ENCODE measurements at regions not wholly inside any gene's neighbourhood (a gene's known extent, or its start where the extent isn't known, plus 50 kb on each side); places are given as distances from the start of the nearest gene placed in this dataset.

DNA sequence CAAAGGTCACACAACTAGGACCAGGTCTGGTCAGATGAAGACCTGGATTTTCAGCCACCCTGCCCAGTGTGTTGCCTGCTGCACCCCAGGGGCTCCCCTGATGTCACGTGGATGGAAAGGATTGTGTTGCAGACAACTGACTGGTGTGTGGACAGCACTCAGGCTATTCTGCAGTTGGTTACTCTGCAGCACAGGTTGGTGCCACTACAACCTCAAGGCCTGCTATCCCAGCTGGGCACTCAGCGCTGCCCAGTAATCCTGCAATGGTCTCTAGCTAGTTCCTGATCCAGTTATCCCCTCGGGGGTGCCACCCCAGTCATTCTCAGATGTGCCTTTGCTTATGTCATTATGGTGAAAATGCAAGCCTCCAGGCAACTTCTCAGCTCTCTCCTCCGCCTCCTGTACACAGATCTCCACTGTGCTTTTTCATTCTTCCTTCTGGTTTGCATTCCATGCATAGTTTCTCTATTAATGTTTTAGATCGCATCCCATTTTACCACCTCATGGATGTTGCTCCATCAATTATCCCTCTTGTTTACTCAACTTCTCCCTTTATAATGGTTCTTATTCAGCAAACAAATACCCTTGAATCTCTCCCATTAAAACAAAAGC, 503.2 kb upstream of the CAMK1G start:
- Mint-ChIP-seq H3K27ac (no peak overlapping the region), H3K36me3 (ENCODE audit: low read depth) (no peaks in the 10 kb centered on the region), H3K4me1 (ENCODE audit: low read depth) (peaks cover 7% of the 10 kb centered on the region; the same call in 1 of the 2 replicates), H3K4me3 (no peak overlapping the region), H3K27me3 (ENCODE audit: insufficient read depth) (no peaks in the 10 kb centered on the region), H3K9me3 (peaks cover 4% of the 10 kb centered on the region; the same call in 1 of the 2 replicates)
- TF ChIP-seq, protein P1, sequence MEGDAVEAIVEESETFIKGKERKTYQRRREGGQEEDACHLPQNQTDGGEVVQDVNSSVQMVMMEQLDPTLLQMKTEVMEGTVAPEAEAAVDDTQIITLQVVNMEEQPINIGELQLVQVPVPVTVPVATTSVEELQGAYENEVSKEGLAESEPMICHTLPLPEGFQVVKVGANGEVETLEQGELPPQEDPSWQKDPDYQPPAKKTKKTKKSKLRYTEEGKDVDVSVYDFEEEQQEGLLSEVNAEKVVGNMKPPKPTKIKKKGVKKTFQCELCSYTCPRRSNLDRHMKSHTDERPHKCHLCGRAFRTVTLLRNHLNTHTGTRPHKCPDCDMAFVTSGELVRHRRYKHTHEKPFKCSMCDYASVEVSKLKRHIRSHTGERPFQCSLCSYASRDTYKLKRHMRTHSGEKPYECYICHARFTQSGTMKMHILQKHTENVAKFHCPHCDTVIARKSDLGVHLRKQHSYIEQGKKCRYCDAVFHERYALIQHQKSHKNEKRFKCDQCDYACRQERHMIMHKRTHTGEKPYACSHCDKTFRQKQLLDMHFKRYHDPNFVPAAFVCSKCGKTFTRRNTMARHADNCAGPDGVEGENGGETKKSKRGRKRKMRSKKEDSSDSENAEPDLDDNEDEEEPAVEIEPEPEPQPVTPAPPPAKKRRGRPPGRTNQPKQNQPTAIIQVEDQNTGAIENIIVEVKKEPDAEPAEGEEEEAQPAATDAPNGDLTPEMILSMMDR (IDR thresholded peaks at IDR 0.05): no peak
- DNase-seq: peak; percentile 36

DNA sequence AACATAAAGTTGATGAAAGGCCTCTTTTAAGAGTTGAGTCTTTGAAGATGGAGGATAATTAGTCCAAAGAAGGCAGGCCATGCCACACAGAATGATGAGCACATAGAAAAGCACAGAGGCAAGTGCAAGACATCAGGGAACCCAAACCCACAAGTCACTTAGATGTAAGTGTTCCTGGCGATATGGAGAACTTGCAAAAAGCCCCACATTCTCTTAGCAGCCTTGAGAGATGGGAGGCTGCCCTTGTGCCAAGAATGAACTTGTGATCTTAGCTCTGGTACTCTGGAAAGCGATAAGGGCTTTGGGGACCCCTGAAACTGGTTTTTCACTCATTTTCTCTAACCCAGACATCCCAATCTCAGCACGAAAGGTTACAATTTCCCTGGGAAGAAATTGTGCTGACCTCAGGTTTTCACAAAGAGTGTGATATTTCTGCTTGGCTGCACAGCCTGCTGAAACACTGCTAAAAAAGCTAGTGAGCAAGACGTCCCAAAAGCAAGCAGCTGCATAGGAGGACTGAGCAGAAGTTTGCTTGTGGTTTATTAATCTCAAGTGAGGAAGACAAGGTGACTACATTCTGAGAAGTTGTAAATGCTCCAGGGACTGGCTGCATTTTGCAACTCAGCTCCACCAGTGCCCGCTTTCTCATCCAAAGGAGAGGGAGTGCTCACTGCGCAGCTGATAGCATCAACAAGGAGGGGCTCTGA, 496.9 kb upstream of the CAMK1G start:
- TF ChIP-seq, protein P1 (IDR thresholded peaks at IDR 0.05): no peak
- DNase-seq: no peak
- Mint-ChIP-seq H3K4me3 (no peak overlapping the region), H3K9me3 (peaks cover 4% of the 10 kb centered on the region), H3K27me3 (ENCODE audit: insufficient read depth) (no peaks in the 10 kb centered on the region), H3K4me1 (ENCODE audit: low read depth) (no peaks in the 10 kb centered on the region), H3K36me3 (ENCODE audit: low read depth) (no peaks in the 10 kb centered on the region), H3K27ac (no peak overlapping the region)

DNA sequence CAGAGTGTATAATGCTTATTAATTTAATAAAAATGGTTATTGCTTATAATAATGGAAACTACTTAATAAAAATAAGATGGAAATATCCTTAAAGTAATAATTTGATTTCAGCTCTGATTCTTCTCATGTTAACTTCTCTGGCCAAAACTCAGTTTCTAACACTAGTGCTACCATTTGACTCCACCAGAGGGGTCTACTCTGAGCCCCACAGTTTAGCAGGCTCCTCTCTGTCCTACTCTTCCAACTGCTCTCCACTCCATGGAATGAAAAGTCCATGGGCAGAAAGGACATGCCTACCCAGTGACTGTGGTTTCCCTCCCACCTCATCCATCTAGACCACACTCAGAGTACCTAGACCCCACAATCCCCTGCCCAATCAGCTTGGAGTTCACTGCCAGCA, 489.1 kb upstream of the CAMK1G start:
- Mint-ChIP-seq H3K27ac (no peak overlapping the region), H3K4me3 (no peak overlapping the region), H3K36me3 (ENCODE audit: low read depth) (no peaks in the 10 kb centered on the region), H3K4me1 (ENCODE audit: low read depth) (peaks cover 10% of the 10 kb centered on the region; the same call in 1 of the 2 replicates), H3K27me3 (ENCODE audit: insufficient read depth) (no peaks in the 10 kb centered on the region; the same call in 1 of the 2 replicates), H3K9me3 (no peaks in the 10 kb centered on the region; the same call in none of the 2 replicates)
- DNase-seq: no peak
- TF ChIP-seq, protein P1 (IDR thresholded peaks at IDR 0.05): no peak

DNA sequence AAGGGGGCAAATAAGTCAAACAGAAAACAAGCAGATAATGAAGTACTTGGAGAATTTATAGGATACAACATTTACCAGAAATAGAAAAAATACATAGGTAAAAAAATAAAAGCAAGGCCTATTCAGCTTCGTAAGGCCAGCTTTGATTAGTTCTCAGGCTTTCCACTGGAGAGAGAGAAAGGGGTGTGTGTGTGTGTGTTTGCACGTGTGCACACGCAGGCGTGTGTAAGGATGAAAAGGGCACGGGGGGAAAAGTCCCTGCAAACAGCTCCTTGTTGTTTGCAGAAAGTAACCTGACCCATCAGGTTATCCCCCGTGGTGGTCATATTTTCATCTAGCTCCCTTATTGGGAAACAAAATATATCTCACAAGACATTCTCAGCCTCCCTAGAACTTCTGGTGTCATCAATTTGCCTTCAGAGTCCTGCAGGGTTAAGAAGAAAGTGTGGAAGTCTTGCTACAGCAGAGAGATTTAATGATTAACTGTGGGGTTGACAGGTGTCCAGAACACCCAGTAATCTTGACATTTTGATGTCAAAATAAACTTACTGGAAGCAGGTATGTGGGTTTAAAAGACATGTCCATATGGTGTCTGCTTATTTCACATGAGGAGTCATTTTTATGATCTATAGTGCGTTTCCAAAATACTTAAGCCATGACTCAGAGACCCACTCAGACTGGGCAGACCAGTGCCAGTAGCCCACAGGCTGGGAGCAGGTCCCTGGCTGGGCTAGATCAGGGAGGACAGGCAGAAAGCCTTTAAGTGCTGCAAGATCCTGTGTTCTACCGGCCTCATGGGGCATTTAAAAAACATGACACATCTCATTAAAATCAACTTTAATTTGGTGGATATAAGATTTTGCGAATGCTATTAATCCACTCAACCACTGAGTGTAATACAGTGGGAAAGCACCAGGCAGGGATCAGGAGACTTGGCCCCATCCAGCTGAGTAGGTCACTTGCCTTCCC, 487.6 kb upstream of the CAMK1G start:
- peaks cover 10% of the 10 kb centered on the region; the same call in 1 of the 2 replicates for H3K4me1 Mint-ChIP-seq (ENCODE audit: low read depth)
- H3K9me3 Mint-ChIP-seq: no peaks in the 10 kb centered on the region; the same call in 1 of the 2 replicates
- no peaks in the 10 kb centered on the region; the same call in 1 of the 2 replicates for H3K27me3 Mint-ChIP-seq (ENCODE audit: insufficient read depth)
- H3K36me3 Mint-ChIP-seq (ENCODE audit: low read depth): no peaks in the 10 kb centered on the region
- peak; percentile 69 for DNase-seq
- H3K27ac Mint-ChIP-seq: no peak overlapping the region
- no peak overlapping the region for H3K4me3 Mint-ChIP-seq
- TF ChIP-seq, protein P1 (IDR thresholded peaks at IDR 0.05): no peak

GRCh38 chr1:209100460-209100859, 483.1 kb upstream of the CAMK1G start:
- peaks cover 10% of the 10 kb centered on the region; the same call in 1 of the 2 replicates for H3K4me1 Mint-ChIP-seq (ENCODE audit: low read depth)
- no peaks in the 10 kb centered on the region; the same call in 1 of the 2 replicates for H3K27me3 Mint-ChIP-seq (ENCODE audit: insufficient read depth)
- TF ChIP-seq, protein P1 (IDR thresholded peaks at IDR 0.05): no peak
- H3K27ac Mint-ChIP-seq: no peak overlapping the region
- no peaks in the 10 kb centered on the region for H3K36me3 Mint-ChIP-seq (ENCODE audit: low read depth)
- no peaks in the 10 kb centered on the region for H3K9me3 Mint-ChIP-seq
- H3K4me3 Mint-ChIP-seq: no peak overlapping the region
- no peak for DNase-seq

Data from HFFc6 (cell line).